ENCODE measurements at regions not wholly inside any gene's neighbourhood (a gene's known extent, or its start where the extent isn't known, plus 50 kb on each side); places are given as distances from the start of the nearest gene placed in this dataset.
A peak's percentile ranks its signal among the peaks of the same experiment; 100 is the strongest.

- 67 to 100% (median 100%) methylated on average over 1 to 3 of the region's 5 CpGs; no CpG with 5 or more reads in 1 of the 10 experiments for WGBS, 10 experiments
- in situ Hi-C loops (cut with MboI; ENCODE audit: low pct_unique_long_range_greater_than_20kb in 2 of 9, low sequenced_read_pairs in 9 of 9, unreplicated experiment in 9 of 9) = no loop called here
Observed at GRCh38 chr4:20386906-20387305, 135.2 kb downstream of the SLIT2 start.

GRCh38 chr4:20391198-20391597 is 139.5 kb downstream of the SLIT2 start:
- ATAC-seq (replicated peaks in 6 of 8) = peak in 1 of 8 experiments; percentile 60

More at GRCh38 chr4:20386906-20387305, 135.2 kb downstream of the SLIT2 start:
- Histone ChIP-seq H3K4me1 (replicated peaks in 1 of 2) (peaks cover 0 to 6% of the 10 kb centered on the region in 2 donors), H3K27ac (no peak overlapping the region), H3K4me3 (no peak overlapping the region)
- ATAC-seq (replicated peaks in 6 of 8) = no peak

DNA sequence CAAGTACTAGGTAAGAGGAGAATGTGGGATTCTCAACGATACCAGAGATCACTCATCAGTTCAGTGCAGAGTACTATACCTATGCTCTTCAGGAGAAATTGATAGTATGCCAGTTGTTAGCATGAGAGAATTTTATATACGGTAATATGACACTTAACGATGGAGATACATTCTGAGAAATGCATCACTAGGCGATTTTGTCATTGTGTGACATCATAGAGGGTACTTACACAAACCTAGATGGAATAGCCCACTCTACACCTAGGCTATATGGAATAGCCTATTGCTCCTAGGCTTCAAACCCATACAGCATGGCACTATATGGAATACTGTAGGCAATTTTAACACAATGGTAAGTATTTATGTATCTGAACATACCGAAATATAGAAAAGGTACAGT is 140.2 kb downstream of the SLIT2 start:
- WGBS, 10 experiments = 92 to 100% (median 96%) methylated on average over 1 to 5 of the region's 5 CpGs; no CpG with 5 or more reads in 2 of the 10 experiments
- no peak for ATAC-seq (replicated peaks in 6 of 8)
- Histone ChIP-seq H3K27ac (no peak overlapping the region), H3K4me1 (replicated peaks in 1 of 2) (peaks cover 8 to 19% of the 10 kb centered on the region in 2 donors), H3K4me3 (no peak overlapping the region)
- in situ Hi-C loops (cut with MboI; ENCODE audit: low pct_unique_long_range_greater_than_20kb in 2 of 9, low sequenced_read_pairs in 9 of 9, unreplicated experiment in 9 of 9) = no loop called here

More at GRCh38 chr4:20391198-20391597, 139.5 kb downstream of the SLIT2 start:
- Histone ChIP-seq H3K4me3 (no peak overlapping the region), H3K4me1 (replicated peaks in 1 of 2) (peaks cover 8 to 23% of the 10 kb centered on the region in 2 donors), H3K27ac (no peak overlapping the region)
- in situ Hi-C loops (cut with MboI; ENCODE audit: low pct_unique_long_range_greater_than_20kb in 2 of 9, low sequenced_read_pairs in 9 of 9, unreplicated experiment in 9 of 9) = no loop called here
- WGBS, 10 experiments = 0 to 100% (median 73%) methylated on average over 1 of the region's 1 CpG; no CpG with 5 or more reads in 4 of the 10 experiments

DNA sequence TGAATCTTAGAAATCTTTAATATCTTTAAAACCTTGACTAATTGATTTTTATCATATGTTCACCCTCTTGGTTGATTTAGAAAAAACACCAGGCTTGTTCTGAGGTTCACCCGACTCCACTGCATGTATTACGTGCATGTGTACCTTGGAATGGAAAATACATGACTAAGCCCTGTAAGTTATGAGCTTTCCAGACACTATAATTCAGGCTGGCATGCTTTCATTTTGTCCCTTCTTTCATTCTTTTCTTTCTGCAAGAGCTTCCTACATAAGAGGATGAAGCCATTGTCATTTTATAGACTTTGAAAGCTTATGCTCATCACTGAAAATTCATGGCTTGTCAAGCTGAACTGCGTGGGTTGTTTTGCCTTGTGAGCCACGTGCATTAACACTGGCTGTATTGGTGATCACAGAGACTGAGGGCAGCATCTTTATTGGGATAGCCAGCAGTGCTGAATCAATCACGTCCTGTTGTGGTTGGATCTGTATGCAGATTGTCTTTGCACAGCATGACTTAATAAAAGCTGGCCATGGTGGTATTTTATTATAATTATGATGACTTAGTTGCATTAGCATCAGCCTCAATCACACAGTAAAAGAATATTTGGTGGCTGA is 141.9 kb downstream of the SLIT2 start:
- ATAC-seq (replicated peaks in 6 of 8) = peak; percentile 37 to 98 (median 94)
- H3K4me1 ChIP-seq (replicated peaks in 1 of 2) = peaks cover 8 to 20% of the 10 kb centered on the region in 2 donors
- peak overlapping the region; percentile 8 to 13 for H3K27ac ChIP-seq
- peak overlapping the region in 1 of 5 donors; percentile 8 for H3K4me3 ChIP-seq
- in situ Hi-C loops (cut with MboI; ENCODE audit: low pct_unique_long_range_greater_than_20kb in 2 of 9, low sequenced_read_pairs in 9 of 9, unreplicated experiment in 9 of 9) = no loop called here
- WGBS, 10 experiments = 13 to 49% (median 41%) methylated on average over 1 to 5 of the region's 5 CpGs; no CpG with 5 or more reads in 2 of the 10 experiments

GRCh38 chr4:20394512-20394911 is 142.8 kb downstream of the SLIT2 start:
- WGBS, 10 experiments = 83 to 100% (median 94%) methylated on average over 1 to 2 of the region's 2 CpGs; no CpG with 5 or more reads in 1 of the 10 experiments
- no peak for ATAC-seq (replicated peaks in 6 of 8)
- H3K27ac ChIP-seq = no peak overlapping the region
- peaks cover 8 to 20% of the 10 kb centered on the region in 2 donors for H3K4me1 ChIP-seq (replicated peaks in 1 of 2)
- no peak overlapping the region for H3K4me3 ChIP-seq
- in situ Hi-C loops (cut with MboI; ENCODE audit: low pct_unique_long_range_greater_than_20kb in 2 of 9, low sequenced_read_pairs in 9 of 9, unreplicated experiment in 9 of 9) = no loop called here

DNA sequence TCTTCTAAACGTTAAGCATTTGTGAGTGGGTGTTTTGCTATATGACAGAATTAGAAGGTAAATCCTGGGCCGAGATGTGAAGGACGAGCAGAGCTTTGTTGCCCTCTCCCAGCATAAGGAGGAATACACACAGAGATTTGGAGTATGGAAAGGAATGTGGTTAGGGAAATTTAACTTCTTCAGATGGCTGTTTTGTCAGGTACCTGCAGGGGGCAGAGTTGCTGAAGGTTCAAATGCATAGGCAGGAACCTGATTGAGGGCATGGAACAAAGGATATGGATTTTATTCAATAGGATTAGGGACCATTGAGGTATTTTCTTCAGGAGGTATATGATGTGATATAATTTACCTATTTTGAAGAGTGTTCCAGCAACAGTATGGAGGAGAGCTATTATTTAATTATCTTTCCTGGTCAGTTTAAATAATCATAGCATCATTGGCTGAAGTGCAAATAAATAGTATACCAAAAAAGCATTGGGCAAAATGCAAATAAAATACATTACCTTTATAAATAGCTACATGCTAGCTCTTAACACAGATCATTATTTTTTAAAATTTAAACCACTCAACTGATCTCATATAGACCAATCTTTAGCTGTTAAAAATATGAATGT is 143.6 kb downstream of the SLIT2 start:
- no peak overlapping the region for H3K27ac ChIP-seq
- peaks cover 8 to 20% of the 10 kb centered on the region in 2 donors for H3K4me1 ChIP-seq (replicated peaks in 1 of 2)
- 0 to 86% (median 60%) methylated on average over 1 to 3 of the region's 3 CpGs; no CpG with 5 or more reads in 1 of the 10 experiments for WGBS, 10 experiments
- no peak overlapping the region for H3K4me3 ChIP-seq
- peak in 2 of 8 experiments; percentile 6 to 24 for ATAC-seq (replicated peaks in 6 of 8)
- in situ Hi-C loops (cut with MboI; ENCODE audit: low pct_unique_long_range_greater_than_20kb in 2 of 9, low sequenced_read_pairs in 9 of 9, unreplicated experiment in 9 of 9) = no loop called here

- Histone ChIP-seq H3K27ac (no peak overlapping the region), H3K4me3 (no peak overlapping the region), H3K4me1 (replicated peaks in 1 of 2) (peaks cover 3 to 7% of the 10 kb centered on the region in 2 donors)
- peak in 1 of 8 experiments; percentile 69 for ATAC-seq (replicated peaks in 6 of 8)
- 20 to 86% (median 33%) methylated on average over 1 to 2 of the region's 2 CpGs; no CpG with 5 or more reads in 3 of the 10 experiments for WGBS, 10 experiments
- in situ Hi-C loops (cut with MboI; ENCODE audit: low pct_unique_long_range_greater_than_20kb in 2 of 9, low sequenced_read_pairs in 9 of 9, unreplicated experiment in 9 of 9) = loop anchor here in 5 of 9 experiments (25.0 kb wide), 2 partner anchors 284 to 1716 kb away; no protein-coding TSS in a partner anchor
Observed at GRCh38 chr4:20403290-20403689, 151.6 kb downstream of the SLIT2 start.

GRCh38 chr4:20403846-20404245 is 152.1 kb downstream of the SLIT2 start:
- no peak for ATAC-seq (replicated peaks in 6 of 8)
- in situ Hi-C loops (cut with MboI; ENCODE audit: low pct_unique_long_range_greater_than_20kb in 2 of 9, low sequenced_read_pairs in 9 of 9, unreplicated experiment in 9 of 9) = loop anchor here in 5 of 9 experiments (25.0 kb wide), 2 partner anchors 283 to 1717 kb away; no protein-coding TSS in a partner anchor
- WGBS, 10 experiments = 67 to 100% (median 96%) methylated on average over 1 of the region's 1 CpG; no CpG with 5 or more reads in 4 of the 10 experiments
- Histone ChIP-seq H3K4me1 (replicated peaks in 1 of 2) (peaks cover 3 to 7% of the 10 kb centered on the region in 2 donors), H3K4me3 (no peak overlapping the region), H3K27ac (no peak overlapping the region)

DNA sequence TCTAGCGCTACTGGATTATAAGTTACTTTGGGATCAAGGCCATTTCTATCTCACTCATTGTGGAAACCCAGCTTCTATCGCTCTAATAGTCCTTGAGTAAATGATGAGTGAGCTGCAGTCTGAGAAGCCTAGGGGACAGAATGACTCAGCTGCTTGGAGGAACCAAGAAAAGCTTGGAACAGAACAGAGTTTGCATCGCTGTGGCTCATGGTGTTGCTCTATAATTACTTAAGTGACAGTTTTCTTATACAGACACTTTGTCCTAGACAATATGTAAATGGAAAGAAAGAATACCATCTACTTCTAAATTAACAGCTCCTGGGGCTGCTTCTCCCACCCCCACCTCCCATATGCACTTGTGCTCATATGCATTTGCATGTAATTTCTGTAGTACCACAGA is 156.9 kb downstream of the SLIT2 start:
- H3K4me1 ChIP-seq (replicated peaks in 1 of 2) = peaks cover 0 to 1% of the 10 kb centered on the region in 2 donors
- 19 to 100% (median 90%) methylated on average over 1 to 3 of the region's 3 CpGs; no CpG with 5 or more reads in 1 of the 10 experiments for WGBS, 10 experiments
- no peak overlapping the region for H3K4me3 ChIP-seq
- H3K27ac ChIP-seq = no peak overlapping the region
- peak in 7 of 8 experiments; percentile 29 to 86 (median 53) for ATAC-seq (replicated peaks in 6 of 8)
- in situ Hi-C loops (cut with MboI; ENCODE audit: low pct_unique_long_range_greater_than_20kb in 2 of 9, low sequenced_read_pairs in 9 of 9, unreplicated experiment in 9 of 9) = loop anchor here in 5 of 9 experiments (25.0 kb wide), 2 partner anchors 279 to 1721 kb away; no protein-coding TSS in a partner anchor

DNA sequence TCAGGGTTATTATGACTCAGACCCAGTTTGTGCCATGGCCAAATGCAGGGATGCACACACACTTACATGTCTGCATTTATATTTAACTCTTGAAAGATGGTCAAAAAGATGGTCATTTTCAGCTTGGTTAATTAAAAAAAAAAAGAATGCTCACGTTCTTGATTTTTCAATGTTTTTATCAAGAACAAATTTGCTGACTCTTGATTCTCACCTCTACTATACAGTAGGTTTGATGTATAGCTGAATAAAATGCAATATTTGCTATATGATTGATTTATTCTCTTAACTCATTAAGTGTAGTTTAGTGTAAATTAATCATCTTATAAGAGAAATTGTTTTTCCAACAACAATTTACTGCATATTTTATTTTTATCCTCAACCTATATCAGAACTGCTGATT is 160.4 kb downstream of the SLIT2 start:
- no peak overlapping the region for H3K27ac ChIP-seq
- H3K4me1 ChIP-seq (replicated peaks in 1 of 2) = no peaks in the 10 kb centered on the region
- no peak for ATAC-seq (replicated peaks in 6 of 8)
- no peak overlapping the region for H3K4me3 ChIP-seq
- WGBS, 10 experiments = 10 to 100% (median 91%) methylated on average over 1 of the region's 1 CpG; no CpG with 5 or more reads in 1 of the 10 experiments
- in situ Hi-C loops (cut with MboI; ENCODE audit: low pct_unique_long_range_greater_than_20kb in 2 of 9, low sequenced_read_pairs in 9 of 9, unreplicated experiment in 9 of 9) = loop anchor here in 5 of 9 experiments (25.0 kb wide), 2 partner anchors 275 to 1725 kb away; no protein-coding TSS in a partner anchor

DNA sequence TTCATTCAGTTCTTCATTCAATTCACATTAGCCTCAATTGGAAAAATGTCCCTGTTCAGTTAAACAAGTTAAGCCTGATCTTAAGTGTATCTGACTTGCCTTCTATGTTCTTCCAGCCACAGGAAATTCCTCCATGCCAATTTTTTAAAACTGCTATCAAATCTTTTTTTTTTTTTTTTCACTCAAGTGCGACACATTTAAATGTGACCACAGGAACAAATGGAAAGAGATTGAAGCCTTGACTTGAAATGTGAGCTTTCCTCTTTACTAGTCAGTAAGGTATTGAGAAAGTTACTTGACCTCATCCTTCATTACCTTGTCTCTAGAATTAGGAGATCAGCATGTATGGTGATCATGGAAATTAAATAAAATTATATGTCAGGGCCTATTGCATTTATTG is 165.1 kb downstream of the SLIT2 start:
- 57 to 100% (median 100%) methylated on average over 1 of the region's 1 CpG; no CpG with 5 or more reads in 3 of the 10 experiments for WGBS, 10 experiments
- H3K4me1 ChIP-seq (replicated peaks in 1 of 2) = peaks cover 0 to 5% of the 10 kb centered on the region in 2 donors
- in situ Hi-C loops (cut with MboI; ENCODE audit: low pct_unique_long_range_greater_than_20kb in 2 of 9, low sequenced_read_pairs in 9 of 9, unreplicated experiment in 9 of 9) = loop anchor here in 5 of 9 experiments (25.0 kb wide), 2 partner anchors 271 to 1729 kb away; no protein-coding TSS in a partner anchor
- ATAC-seq (replicated peaks in 6 of 8) = no peak
- no peak overlapping the region for H3K4me3 ChIP-seq
- H3K27ac ChIP-seq = no peak overlapping the region

- H3K4me1 ChIP-seq (replicated peaks in 1 of 2) = peaks cover 0 to 8% of the 10 kb centered on the region in 2 donors
- no peak overlapping the region for H3K27ac ChIP-seq
- peak in 5 of 8 experiments; percentile 33 to 84 (median 69) for ATAC-seq (replicated peaks in 6 of 8)
- 0 to 100% (median 78%) methylated on average over 1 to 4 of the region's 4 CpGs for WGBS, 10 experiments
- in situ Hi-C loops (cut with MboI; ENCODE audit: low pct_unique_long_range_greater_than_20kb in 2 of 9, low sequenced_read_pairs in 9 of 9, unreplicated experiment in 9 of 9) = loop anchor here in 5 of 9 experiments (25.0 kb wide), 2 partner anchors 268 to 1732 kb away; no protein-coding TSS in a partner anchor
- no peak overlapping the region for H3K4me3 ChIP-seq
Observed at GRCh38 chr4:20418861-20419451, 167.3 kb downstream of the SLIT2 start.
